Activated CD4-positive, alpha-beta T cell treated with anti-CD3 and anti-CD28 coated beads, Interleukin-2, amount 50 U/mL, for 48 hours (primary cell): ENCODE measurements at regions not wholly inside any gene's neighbourhood (a gene's known extent, or its start where the extent isn't known, plus 50 kb on each side); places are given as distances from the start of the nearest gene placed in this dataset.
"Not testable (repeated sequence)": the region's sequence is repeated elsewhere in the genome, so short reads cannot be mapped to it uniquely, and the experiment has no call there.

Source experiments
- DNase-seq, 2 experiments: peaks; one replicate each; pipeline ENCODE4 v3.0.0-alpha.2; 2020

- DNase-seq: not testable (repeated sequence)
These were observed 50.6 kb upstream of the MYL10 start for GRCh38 chr7:101679653-101680173.

GRCh38 chr7:101680406-101681145 lies 51.5 kb upstream of the MYL10 start:
- DNase-seq: no peak

- DNase-seq: no peak
These were observed 52.3 kb upstream of the MYL10 start for GRCh38 chr7:101681170-101682007.

GRCh38 chr7:101684983-101685330 lies 55.9 kb upstream of the MYL10 start:
- DNase-seq: no peak

- no peak for DNase-seq
These were observed 56.9 kb upstream of the MYL10 start for GRCh38 chr7:101686030-101686429.

GRCh38 chr7:101687081-101687480 lies 58.0 kb upstream of the MYL10 start:
- DNase-seq: no peak

- DNase-seq: no peak
These were observed 58.7 kb upstream of the MYL10 start for GRCh38 chr7:101687791-101688182.

GRCh38 chr7:101688183-101688831 lies 59.2 kb upstream of the MYL10 start:
- DNase-seq: peak; percentile 87 to 89

- no peak for DNase-seq
These were observed 60.2 kb upstream of the MYL10 start for GRCh38 chr7:101688995-101689907.

GRCh38 chr7:101690061-101690460 lies 61.0 kb upstream of the MYL10 start:
- no peak for DNase-seq

- no peak for DNase-seq
These were observed 62.8 kb upstream of the MYL10 start for GRCh38 chr7:101691822-101692384.

- DNase-seq: no peak
These were observed 64.5 kb upstream of the MYL10 start for GRCh38 chr7:101693498-101694091.

- DNase-seq: no peak
These were observed 69.9 kb upstream of the MYL10 start for GRCh38 chr7:101698964-101699363.

- no peak for DNase-seq
These were observed 70.3 kb upstream of the MYL10 start for GRCh38 chr7:101699399-101699798.

- DNase-seq: no peak
These were observed 71.1 kb upstream of the MYL10 start for GRCh38 chr7:101699881-101700823.

GRCh38 chr7:101701153-101701794 lies 72.2 kb upstream of the MYL10 start:
- DNase-seq: no peak

GRCh38 chr7:101702362-101702850 lies 73.3 kb upstream of the MYL10 start:
- DNase-seq: no peak

GRCh38 chr7:101705331-101705730 lies 76.2 kb upstream of the MYL10 start:
- DNase-seq: no peak

- no peak for DNase-seq
These were observed 78.5 kb upstream of the MYL10 start for GRCh38 chr7:101707587-101707986.

- no peak for DNase-seq
These were observed 79.1 kb upstream of the MYL10 start for GRCh38 chr7:101708223-101708622.
